Hematopoietic multipotent progenitor cell treated with erythropoietin and hydrocortisone succinate and interleukin-3 and kit ligand, for 6 days (in vitro differentiated cells): ENCODE measurements at regions not wholly inside any gene's neighbourhood (a gene's known extent, or its start where the extent isn't known, plus 50 kb on each side); places are given as distances from the start of the nearest gene placed in this dataset.

Source experiments
- DNase-seq: peaks from one replicate; pipeline ENCODE4 v3.0.0-alpha.2; 2015

DNA sequence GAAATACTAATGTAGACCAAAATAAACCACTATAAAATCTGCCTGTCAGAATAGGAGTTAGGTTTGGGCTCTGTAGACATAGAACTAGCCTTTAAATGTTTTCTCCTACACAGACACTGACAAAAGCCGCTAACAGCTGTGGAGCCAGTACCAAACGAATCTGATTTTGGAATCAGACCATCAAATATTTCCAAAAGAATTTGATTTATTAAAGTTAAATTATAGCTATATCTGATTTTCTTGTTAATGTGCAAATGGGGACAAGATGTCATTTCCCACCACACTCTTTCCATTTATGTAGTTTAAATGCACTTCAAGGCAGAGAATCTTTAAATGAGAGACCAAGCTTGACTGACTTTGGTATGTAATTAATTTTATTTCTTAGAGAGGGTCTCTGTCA lies 343.4 kb upstream of the FIGN start:
- no peak for DNase-seq

DNA sequence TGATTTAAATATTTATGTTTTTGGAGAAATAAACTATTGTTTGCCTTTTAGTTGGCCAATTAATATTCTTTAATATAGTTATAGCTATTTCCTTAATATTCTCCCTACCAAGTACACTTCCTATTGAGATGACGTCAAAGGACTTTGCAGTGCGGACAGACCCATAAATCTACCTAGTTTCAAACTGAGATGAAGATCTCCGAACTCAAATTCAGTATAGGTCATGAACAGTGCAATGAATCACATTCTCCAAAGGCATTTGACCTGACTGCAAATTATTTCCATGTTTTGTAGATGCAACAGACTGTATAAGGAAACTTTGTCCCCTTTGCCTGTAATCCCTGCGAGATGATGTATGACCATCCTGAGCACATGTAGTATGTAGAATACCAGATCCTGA lies 342.6 kb upstream of the FIGN start:
- no peak for DNase-seq

DNA sequence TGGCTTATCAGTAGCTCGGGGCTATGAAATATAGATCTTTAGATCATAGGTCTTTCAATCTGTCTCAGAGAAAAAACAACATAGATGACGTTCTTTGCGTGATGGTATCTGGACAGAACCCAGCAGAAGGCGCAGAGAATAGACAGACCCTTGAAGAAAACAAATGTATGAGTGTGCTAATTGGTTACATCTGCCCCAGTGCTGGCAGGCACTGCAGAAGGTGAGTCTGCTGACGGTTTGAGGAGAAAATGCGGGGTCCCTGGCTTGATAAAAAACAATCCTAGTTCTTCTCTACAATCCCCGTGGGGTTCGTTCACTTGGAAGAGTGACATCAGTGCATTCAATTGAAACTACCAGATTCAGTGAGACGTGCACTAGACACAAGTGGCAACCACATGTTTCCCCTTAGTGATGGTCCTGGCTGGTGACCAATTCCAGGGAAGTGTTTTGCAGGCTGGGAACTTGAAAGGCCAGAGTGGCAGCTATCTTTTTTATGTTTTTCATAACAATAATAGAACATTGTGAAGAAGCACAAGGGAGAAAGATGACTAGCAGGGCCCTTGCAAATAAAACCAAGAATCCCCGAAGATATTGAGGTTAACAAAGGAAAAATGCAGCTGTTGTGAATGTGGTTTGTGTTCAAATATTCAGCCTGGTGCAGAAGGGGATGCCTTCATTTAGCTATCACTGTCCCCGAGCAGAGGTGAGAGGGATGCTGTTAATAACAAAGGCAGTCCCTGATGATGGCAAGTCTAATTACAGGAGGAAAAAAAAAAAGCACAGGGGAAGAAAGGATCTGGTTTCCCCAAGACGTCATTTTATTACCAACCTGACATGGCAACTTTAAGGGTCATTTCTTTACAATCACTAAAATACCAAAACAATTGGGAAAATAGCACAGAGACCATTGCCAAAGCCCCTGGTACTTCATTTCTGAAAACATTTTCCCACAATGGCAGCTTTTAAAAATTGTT lies 337.6 kb upstream of the FIGN start:
- no peak for DNase-seq

DNA sequence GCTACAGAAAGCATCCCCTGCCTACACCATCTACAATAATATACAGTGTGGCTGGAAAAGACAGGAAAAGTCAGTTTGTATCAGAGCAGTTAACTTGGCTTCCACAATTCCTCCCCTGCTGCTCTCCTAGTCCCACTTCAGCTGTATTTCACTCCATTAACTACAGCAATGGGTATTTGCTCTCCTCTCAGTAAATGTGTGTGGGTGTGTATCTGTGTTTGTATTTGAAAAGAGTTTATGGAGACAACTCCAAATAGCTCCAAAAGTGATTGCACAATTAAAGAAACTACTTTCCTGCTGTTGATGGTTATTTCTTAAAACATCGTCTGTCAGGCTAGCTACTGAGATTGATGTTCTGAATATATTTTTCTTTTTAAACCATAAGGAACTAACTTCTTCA lies 333.7 kb upstream of the FIGN start:
- DNase-seq, result no peak

DNA sequence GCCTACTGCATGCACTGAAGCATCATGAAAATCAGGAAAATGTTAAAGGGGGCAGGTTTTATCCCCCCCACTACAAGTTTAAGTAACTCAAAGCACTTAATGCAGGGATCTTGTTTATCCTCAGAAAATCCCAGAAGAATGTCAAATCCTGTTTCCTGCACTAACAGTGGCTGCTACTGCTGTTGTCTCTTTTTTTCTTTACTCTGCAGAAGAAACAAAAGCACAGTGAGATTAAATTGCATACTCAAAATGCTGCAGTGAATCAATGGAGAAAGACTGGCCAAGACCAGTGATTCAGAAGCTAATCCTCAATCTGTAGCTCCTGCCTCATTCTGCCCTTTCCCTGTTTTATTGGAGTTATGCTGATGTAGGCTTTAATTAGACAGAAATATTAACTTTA lies 332.3 kb upstream of the FIGN start:
- no peak for DNase-seq

DNA sequence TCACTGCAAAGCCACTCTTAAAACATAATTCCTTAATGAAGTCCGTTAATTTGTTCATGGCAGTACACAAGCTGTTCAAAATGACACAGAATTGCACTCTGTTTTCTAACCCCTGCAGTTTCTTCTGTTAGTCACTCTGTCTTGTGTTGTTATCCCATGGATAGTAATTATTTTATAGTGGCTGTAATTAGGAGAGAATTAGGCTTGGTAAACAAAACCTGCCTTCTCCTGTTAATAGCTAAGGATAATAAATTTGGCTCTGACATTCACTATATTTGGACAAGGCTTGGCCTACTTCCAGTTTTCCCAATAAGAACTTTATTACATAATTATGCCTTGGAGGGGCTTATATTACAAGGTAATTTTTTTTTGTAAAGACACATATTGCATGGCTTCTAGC lies 330.3 kb upstream of the FIGN start:
- DNase-seq, result no peak

DNA sequence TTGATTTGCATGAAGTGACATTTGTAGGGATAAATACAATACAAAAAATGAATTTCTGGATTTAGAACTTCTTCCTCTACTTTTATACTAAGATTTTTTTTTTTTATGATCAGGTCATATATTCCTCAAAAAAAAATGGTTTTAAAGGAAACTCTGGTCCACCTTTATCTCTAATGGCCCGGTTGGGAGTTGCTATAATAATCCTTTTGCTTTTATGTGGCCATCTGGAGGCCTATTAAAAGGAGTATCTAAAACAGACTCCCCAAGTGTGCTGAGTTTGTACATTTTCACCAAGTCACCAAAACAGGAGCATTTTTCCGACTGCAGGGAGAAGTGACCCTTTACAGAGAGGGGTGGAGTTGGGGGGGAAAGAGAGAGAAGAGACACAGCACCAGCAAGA lies 329.2 kb upstream of the FIGN start:
- no peak for DNase-seq

DNA sequence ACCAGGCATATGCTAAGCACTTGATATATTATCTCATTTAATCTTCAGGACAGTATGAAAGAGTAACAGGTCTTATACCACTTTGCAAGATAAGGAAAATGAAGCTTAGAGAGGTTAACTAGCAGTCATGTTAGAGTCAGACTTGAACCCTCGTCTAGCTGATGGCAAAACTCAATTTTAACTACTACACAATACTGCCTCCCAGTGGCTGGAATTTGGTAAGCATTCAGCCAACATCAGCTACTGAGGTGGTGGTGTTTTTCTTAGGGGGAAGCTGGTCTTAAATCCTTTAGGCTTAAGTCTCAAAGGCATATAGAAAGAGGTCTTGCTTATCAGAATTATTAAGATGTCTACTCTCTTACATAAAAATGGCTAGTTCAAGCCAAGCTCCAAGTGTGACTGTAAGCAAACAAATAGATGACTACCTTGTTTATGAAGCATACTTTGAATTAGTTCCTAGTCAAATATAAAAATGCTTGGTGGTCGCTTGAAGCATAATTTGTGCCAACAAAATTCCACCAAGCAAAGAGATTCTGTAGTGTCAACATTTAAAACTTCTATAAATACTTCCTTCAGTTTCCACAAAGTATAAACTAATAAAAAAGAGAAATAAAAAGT lies 325.4 kb upstream of the FIGN start:
- peak; percentile 50 for DNase-seq

DNA sequence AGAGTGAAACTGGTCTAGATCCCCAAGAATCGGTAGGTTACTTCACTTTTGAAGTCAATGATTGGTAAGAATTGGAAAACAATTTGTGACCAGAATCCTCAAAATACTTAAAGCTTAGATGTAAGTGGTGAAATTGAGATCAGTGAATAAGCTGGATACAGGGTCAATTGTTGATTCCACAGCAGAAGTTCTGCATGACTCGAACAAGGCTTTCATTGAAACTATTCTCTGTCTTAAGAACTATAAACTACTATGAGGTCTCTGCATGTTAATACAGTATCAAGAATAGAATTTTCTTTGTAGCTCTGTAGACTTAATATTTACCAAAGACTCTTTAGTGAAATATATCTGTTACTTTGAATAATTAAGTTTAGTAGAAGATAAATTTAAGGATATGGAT lies 324.2 kb upstream of the FIGN start:
- DNase-seq, result no peak

DNA sequence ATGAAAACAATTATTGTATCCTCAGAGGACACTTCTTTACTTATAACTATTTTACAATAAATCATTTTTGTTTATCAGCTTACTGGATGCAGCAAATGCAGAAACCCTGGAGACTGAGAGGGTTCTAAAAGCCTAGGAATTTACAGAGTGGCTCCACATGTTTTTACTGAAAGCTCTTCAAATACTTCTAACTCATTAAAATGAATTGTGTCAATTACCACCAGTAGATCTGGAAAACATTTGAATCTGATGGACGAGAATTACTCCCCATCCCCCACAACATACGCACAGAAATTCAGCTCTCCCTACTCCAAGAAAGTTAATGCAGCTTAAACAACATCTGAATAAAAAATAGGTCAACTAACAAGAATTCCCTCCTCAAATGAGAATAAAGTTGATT lies 319.8 kb upstream of the FIGN start:
- no peak for DNase-seq

DNA sequence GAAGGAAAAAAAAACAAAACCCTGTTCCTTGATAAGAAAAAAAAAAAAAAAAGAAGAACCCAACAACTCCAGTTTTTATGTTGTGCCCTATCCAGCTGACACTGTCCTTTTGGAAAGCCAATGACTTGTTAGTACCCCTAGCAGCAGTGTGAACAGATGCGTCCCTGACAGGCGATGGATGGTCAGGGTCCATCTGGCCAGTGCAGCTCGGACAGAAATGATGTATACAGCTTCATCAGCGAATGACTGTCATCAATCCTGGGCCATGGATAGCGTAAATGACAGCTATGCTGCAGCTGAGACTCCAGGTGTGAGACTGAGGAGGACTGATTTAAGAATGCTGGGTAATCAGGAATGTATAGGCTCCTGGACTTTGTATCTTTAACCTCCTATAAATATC lies 318.8 kb upstream of the FIGN start:
- DNase-seq, result no peak

DNA sequence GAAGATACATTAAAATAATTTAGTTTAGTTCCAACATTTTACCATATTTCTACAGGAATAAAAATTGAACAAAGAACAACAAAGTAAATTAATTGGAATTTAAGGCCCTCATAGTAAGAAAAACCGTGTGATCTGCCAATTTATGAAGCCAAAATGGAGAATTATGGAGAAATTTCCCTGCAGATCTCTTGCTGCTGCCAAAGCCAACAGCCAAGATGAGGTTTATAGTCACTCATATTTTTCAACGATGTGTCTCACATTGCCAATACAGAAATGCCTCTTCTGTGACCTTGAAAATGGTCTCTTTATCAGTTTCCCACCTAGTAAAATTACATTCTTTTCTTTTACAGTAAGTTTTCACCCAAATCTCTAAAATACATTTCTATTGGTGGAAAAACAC lies 317.2 kb upstream of the FIGN start:
- no peak for DNase-seq

DNA sequence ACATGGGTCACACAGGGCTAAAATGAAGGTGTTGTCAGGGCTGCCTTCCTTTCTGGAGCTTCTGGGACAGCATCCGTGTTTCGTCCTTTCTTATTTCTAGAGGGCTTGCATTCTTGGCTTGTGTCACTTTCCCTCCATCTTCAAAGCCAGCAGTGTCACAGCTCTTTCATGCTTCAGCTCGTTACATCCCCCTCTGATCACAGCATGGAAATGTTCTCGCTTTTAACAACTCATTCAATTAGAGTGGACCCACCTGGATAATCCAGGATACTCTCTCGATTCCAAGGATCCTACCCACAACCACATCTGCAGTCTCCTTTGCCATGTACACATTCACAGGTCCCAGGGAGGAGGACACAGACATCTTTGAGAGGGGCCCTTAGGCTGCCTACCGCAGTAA lies 316.2 kb upstream of the FIGN start:
- DNase-seq, result no peak

DNA sequence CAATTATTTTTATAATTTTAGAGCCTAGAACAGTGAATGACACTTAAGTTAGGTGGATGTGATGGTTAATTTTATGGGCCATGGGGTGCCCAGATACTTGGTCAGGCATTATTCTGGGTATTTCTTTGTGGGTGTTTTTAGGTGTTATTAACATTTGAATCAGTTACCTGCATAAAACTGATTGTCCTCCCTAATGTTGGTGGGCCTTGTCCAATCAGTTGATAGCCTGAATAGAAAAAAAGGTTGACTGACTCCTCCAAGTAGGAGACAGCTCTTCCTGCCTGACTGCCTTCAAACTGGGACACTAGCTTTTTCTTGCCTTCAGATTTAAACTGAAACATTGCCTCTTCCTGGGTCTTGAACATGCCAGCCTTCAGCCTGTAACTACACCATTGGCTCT lies 312.9 kb upstream of the FIGN start:
- no peak for DNase-seq

DNA sequence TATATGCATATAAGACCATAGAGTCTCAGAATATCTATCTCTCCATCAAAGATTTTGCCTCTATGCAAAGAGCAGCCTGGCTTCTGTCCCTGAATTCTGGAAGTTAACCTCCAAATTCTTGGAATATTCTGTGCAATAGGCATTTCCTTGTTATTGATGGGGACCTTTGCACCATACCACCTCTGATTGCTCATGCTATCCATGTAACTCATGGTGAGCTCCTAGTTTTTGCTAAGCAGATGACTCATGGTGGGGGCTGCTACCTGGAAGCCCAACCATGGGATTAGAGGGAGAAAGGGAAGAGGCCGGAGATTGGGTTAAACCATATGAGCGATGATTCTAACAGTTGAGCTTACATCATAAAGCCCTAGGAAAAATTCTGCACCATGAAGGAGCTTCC lies 310.2 kb upstream of the FIGN start:
- no peak for DNase-seq

DNA sequence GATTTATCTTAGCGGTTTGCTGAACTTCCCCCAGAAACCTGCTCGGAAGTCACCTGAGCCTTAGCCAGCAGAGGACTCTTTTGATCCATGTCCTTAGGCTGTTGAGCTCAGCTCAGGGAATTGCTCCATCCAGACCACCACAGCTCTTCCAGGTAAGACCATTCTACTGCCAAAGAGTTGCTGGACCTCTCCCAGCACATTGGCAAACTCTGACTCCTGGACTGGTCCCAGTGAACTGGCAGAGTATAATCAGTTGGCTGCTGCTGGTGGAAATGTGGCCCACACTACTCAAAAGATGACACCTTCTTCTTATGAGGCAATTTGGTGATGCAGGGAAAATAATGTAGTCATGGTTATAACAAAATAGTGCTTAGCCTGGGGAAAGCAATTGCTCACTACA lies 308.8 kb upstream of the FIGN start:
- DNase-seq, result no peak

DNA sequence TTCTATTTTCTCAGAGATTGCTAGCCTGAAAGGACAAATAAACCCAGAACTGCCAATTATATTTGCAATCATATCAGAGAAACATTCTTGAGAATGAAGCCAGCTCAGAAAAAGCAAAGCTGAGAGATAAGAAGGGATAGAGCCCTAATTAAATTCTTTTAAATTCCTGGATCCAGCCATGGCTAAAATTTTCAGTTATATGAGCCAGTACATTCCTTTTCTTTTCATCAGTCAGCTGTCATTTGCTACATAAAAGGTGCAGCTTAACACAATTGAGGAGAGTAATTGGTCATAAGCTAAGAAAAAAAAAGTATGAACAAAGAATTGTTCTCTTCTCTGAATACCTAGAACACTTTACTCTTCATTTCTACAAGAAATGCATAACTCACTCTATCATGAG lies 303.5 kb upstream of the FIGN start:
- no peak for DNase-seq

DNA sequence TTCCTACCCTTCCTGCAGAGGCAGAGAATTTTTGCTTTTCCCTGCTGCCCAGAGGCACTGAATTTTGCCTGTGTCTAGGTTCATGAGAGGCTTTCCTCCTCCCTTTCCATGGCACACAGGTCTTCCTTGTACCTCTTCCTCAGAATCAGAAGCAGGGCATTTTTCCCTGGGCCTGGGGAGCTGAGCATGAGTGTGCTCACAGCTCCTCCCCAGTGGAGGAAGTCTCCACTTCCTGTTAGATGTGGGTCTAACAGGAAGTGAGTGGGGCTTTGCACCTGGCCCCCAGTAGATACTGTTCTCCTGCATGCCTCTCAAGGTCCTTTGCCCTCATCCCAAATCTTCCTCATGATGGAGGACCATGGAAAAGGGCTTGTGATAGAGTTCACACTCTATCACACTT lies 297.2 kb upstream of the FIGN start:
- no peak for DNase-seq

DNA sequence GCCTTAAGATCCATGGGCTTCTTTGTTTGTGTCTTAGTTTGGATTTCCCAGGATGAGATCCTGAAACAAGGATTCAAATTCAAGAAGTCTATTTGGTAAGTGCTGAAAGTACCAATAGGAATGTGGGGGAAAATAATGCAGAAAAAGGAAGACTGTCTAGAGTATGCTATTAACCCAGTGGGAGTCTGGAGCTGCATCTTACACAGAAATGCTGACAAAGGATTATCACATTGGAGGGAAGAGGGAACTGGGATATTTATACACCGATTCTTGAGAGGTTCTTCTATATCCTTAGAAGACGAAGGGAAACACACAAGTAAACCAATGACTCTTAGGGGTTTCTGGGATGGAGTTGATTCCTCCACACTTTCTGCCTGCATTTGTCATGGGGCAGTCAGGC lies 294.8 kb upstream of the FIGN start:
- DNase-seq, result no peak

DNA sequence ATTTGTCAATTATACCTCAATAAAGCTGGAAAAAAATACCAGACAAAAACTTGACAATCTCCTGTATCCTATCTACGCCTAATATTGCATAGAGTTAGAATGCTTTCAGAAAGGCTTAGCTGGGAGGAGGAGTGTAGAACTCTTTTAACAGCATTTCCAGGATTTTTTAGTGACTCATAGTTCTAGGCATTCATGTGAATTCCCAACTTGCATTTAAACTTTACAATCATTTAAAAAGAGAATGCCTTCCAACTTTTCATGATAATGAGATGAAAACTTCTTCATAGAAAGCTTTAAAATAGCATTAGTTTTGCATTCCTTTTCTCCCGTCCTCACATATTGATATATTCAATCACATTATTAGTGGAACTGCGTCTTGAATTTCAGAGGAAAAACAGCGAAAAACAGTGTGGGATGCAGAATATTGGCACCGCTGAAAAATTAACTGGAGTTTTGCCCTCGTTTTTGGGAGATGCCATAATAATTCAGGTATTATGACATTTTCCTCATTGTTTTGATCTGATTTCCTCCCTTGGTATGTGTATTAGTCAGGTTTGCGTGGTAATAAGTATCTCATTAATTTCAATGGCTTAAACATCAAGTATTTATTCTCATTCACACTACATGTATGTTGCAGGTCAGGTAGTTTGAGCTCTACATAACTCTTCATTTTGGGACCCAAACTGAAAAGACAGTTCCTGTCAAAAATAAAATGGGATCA lies 293.2 kb upstream of the FIGN start:
- DNase-seq, result no peak

DNA sequence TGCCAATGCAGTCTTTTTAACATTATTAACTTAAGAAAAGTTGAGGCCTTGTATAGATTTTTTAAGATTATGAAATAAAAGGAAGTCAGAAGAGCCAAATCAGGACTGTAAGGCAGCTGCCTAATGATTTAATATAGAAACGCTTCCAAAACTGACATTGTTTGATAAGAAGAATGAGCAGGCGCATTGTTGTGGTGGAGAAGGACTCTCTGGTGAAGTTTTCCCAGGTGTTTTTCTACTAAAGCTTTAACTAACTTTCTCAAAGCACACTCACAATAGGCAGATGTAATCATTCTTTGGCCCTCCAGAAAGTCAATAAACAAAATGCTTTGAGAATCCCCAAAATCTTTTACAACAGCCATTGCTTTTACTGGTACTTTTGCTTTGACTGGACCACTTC lies 288.6 kb upstream of the FIGN start:
- DNase-seq, result no peak

DNA sequence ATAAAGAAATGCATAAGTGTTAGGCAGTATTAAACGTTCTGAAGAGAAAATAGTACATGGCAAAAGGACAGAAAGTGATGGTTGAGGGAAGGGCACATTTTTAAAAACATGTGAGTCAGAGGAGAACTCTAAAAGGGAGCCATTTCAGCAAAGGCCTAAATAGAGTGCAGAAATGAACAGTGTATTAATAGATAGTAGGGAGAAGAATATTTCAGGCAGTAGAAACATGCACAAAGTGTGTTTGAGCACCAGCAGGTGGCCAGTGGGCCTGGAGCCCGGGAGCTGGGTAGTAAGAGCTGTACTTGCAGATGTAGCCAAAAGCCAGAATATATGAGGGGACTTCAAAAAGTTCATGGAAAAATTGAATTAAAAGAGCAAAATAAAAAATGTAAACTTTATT lies 288.1 kb upstream of the FIGN start:
- no peak for DNase-seq

DNA sequence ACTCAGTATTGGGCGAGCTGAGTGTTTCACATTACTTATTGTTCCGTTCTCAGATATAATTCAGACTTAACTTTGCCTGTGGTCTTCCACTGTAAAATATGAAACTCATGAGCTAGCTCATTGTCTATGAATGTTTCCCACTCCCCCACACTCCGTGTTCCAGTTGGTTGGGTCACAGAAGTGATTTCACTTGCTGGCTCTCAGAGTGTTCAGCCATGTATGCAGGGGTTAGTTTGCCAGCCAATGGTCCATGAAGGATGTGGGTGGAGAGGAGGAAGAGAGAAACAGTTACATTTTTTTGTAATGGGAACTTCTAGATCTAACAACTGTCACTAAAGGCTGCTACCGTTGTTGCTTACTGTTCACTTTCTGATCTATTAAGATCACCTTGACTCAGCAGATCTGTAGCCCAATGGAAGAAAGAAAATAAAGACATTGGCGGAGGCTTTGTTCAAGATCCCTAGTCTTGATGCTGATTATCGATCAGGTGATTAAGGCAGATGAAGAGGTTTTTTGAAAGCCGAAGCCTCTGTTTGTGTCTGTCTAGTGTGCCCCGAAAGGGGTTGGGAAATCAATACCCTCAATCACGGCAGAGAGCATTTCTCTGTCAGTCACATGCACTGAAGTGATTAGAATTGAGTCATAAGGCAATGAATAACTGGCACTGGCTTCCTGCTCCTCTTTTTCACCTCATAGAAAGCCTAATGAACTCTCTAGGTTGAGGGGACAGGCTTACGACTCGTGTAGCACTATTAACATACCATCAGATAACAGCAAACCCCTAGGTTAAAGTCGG lies 279.7 kb upstream of the FIGN start:
- no peak for DNase-seq
